ENCODE measurements at regions not wholly inside any gene's neighbourhood (a gene's known extent, or its start where the extent isn't known, plus 50 kb on each side); places are given as distances from the start of the nearest gene placed in this dataset.

GRCh38 chr18:76203552-76203951, 291.5 kb downstream of the ZNF516 start:
- WGBS = 77% methylated on average over 6 of the region's 6 CpGs
- DNase-seq (ENCODE audit: extremely low spot score) = no peak
- no peak overlapping the region for H3K4me3 ChIP-seq (ENCODE audit: low read depth, low read length)
- H3K36me3 ChIP-seq (ENCODE audit: insufficient read depth) = no peaks in the 10 kb centered on the region
- H3K27ac ChIP-seq (ENCODE audit: low read depth) = no peak overlapping the region
- H3K4me1 ChIP-seq (ENCODE audit: insufficient read depth) = no peaks in the 10 kb centered on the region

GRCh38 chr18:76202322-76202721, 292.7 kb downstream of the ZNF516 start:
- no peak overlapping the region for H3K27ac ChIP-seq (ENCODE audit: low read depth)
- 85% methylated on average over 2 of the region's 2 CpGs for WGBS
- DNase-seq (ENCODE audit: extremely low spot score) = no peak
- H3K36me3 ChIP-seq (ENCODE audit: insufficient read depth) = no peaks in the 10 kb centered on the region
- H3K4me3 ChIP-seq (ENCODE audit: low read depth, low read length) = no peak overlapping the region
- H3K4me1 ChIP-seq (ENCODE audit: insufficient read depth) = no peaks in the 10 kb centered on the region

GRCh38 chr18:76195601-76196000, 299.4 kb downstream of the ZNF516 start:
- no peaks in the 10 kb centered on the region for H3K36me3 ChIP-seq (ENCODE audit: insufficient read depth)
- DNase-seq (ENCODE audit: extremely low spot score) = no peak
- no peak overlapping the region for H3K27ac ChIP-seq (ENCODE audit: low read depth)
- H3K4me1 ChIP-seq (ENCODE audit: insufficient read depth) = no peaks in the 10 kb centered on the region
- 16% methylated on average over 1 of the region's 1 CpG for WGBS
- H3K4me3 ChIP-seq (ENCODE audit: low read depth, low read length) = no peak overlapping the region

GRCh38 chr18:76188097-76188496, 306.9 kb downstream of the ZNF516 start:
- no peaks in the 10 kb centered on the region for H3K4me1 ChIP-seq (ENCODE audit: insufficient read depth)
- no peak overlapping the region for H3K27ac ChIP-seq (ENCODE audit: low read depth)
- 82% methylated on average over 1 of the region's 1 CpG for WGBS
- DNase-seq (ENCODE audit: extremely low spot score) = no peak
- H3K4me3 ChIP-seq (ENCODE audit: low read depth, low read length) = no peak overlapping the region
- H3K36me3 ChIP-seq (ENCODE audit: insufficient read depth) = no peaks in the 10 kb centered on the region

GRCh38 chr18:76179257-76179656, 315.8 kb downstream of the ZNF516 start:
- Histone ChIP-seq H3K36me3 (ENCODE audit: insufficient read depth) (no peaks in the 10 kb centered on the region), H3K4me1 (ENCODE audit: insufficient read depth) (no peaks in the 10 kb centered on the region), H3K27ac (ENCODE audit: low read depth) (no peak overlapping the region), H3K4me3 (ENCODE audit: low read depth, low read length) (no peak overlapping the region)
- 50% methylated on average over 2 of the region's 2 CpGs for WGBS
- DNase-seq (ENCODE audit: extremely low spot score) = no peak

- DNase-seq (ENCODE audit: extremely low spot score) = no peak
- no peaks in the 10 kb centered on the region for H3K4me1 ChIP-seq (ENCODE audit: insufficient read depth)
- no peak overlapping the region for H3K4me3 ChIP-seq (ENCODE audit: low read depth, low read length)
- 93% methylated on average over 1 of the region's 1 CpG for WGBS
- no peak overlapping the region for H3K27ac ChIP-seq (ENCODE audit: low read depth)
- H3K36me3 ChIP-seq (ENCODE audit: insufficient read depth) = no peaks in the 10 kb centered on the region
Measured at GRCh38 chr18:76177160-76177559, 317.9 kb downstream of the ZNF516 start.

- Histone ChIP-seq H3K27ac (ENCODE audit: low read depth) (no peak overlapping the region), H3K4me1 (ENCODE audit: insufficient read depth) (no peaks in the 10 kb centered on the region), H3K4me3 (ENCODE audit: low read depth, low read length) (no peak overlapping the region), H3K36me3 (ENCODE audit: insufficient read depth) (no peaks in the 10 kb centered on the region)
- no peak for DNase-seq (ENCODE audit: extremely low spot score)
- 94% methylated on average over 2 of the region's 2 CpGs for WGBS
Measured at GRCh38 chr18:76174451-76174850, 320.6 kb downstream of the ZNF516 start.

- DNase-seq (ENCODE audit: extremely low spot score) = no peak
- Histone ChIP-seq H3K36me3 (ENCODE audit: insufficient read depth) (no peaks in the 10 kb centered on the region), H3K4me1 (ENCODE audit: insufficient read depth) (no peaks in the 10 kb centered on the region), H3K27ac (ENCODE audit: low read depth) (no peak overlapping the region), H3K4me3 (ENCODE audit: low read depth, low read length) (no peak overlapping the region)
- WGBS = 91% methylated on average over 6 of the region's 6 CpGs
Measured at GRCh38 chr18:76169733-76170132, 325.3 kb downstream of the ZNF516 start.

- H3K36me3 ChIP-seq (ENCODE audit: insufficient read depth) = no peaks in the 10 kb centered on the region
- no peak overlapping the region for H3K4me3 ChIP-seq (ENCODE audit: low read depth, low read length)
- DNase-seq (ENCODE audit: extremely low spot score) = no peak
- WGBS = 45% methylated on average over 12 of the region's 12 CpGs
- no peaks in the 10 kb centered on the region for H3K4me1 ChIP-seq (ENCODE audit: insufficient read depth)
- H3K27ac ChIP-seq (ENCODE audit: low read depth) = no peak overlapping the region
Measured at GRCh38 chr18:76167845-76168621, 327.0 kb downstream of the ZNF516 start.

- no peak for DNase-seq (ENCODE audit: extremely low spot score)
- 81% methylated on average over 6 of the region's 6 CpGs for WGBS
- Histone ChIP-seq H3K4me1 (ENCODE audit: insufficient read depth) (no peaks in the 10 kb centered on the region), H3K4me3 (ENCODE audit: low read depth, low read length) (no peak overlapping the region), H3K36me3 (ENCODE audit: insufficient read depth) (no peaks in the 10 kb centered on the region), H3K27ac (ENCODE audit: low read depth) (no peak overlapping the region)
Measured at GRCh38 chr18:76167410-76167809, 327.6 kb downstream of the ZNF516 start.

- H3K4me1 ChIP-seq (ENCODE audit: insufficient read depth) = no peaks in the 10 kb centered on the region
- H3K4me3 ChIP-seq (ENCODE audit: low read depth, low read length) = no peak overlapping the region
- no peaks in the 10 kb centered on the region for H3K36me3 ChIP-seq (ENCODE audit: insufficient read depth)
- WGBS = 95% methylated on average over 7 of the region's 7 CpGs
- DNase-seq (ENCODE audit: extremely low spot score) = no peak
- H3K27ac ChIP-seq (ENCODE audit: low read depth) = no peak overlapping the region
Measured at GRCh38 chr18:76162886-76163285, 332.2 kb downstream of the ZNF516 start.

- WGBS = 96% methylated on average over 1 of the region's 1 CpG
- no peaks in the 10 kb centered on the region for H3K36me3 ChIP-seq (ENCODE audit: insufficient read depth)
- H3K27ac ChIP-seq (ENCODE audit: low read depth) = no peak overlapping the region
- no peak for DNase-seq (ENCODE audit: extremely low spot score)
- no peak overlapping the region for H3K4me3 ChIP-seq (ENCODE audit: low read depth, low read length)
- no peaks in the 10 kb centered on the region for H3K4me1 ChIP-seq (ENCODE audit: insufficient read depth)
Measured at GRCh38 chr18:76161983-76162382, 333.1 kb downstream of the ZNF516 start.

- Histone ChIP-seq H3K27ac (ENCODE audit: low read depth) (no peak overlapping the region), H3K4me1 (ENCODE audit: insufficient read depth) (no peaks in the 10 kb centered on the region)
Measured at GRCh38 chr18:76153691-76154090, 341.4 kb downstream of the ZNF516 start.

GRCh38 chr18:76149734-76150133, 345.3 kb downstream of the ZNF516 start:
- 87% methylated on average over 7 of the region's 7 CpGs for WGBS
- no peak overlapping the region for H3K27ac ChIP-seq (ENCODE audit: low read depth)
- no peak overlapping the region for H3K4me3 ChIP-seq (ENCODE audit: low read depth, low read length)

More at GRCh38 chr18:76153691-76154090, 341.4 kb downstream of the ZNF516 start:
- DNase-seq (ENCODE audit: extremely low spot score) = no peak
- no peak overlapping the region for H3K4me3 ChIP-seq (ENCODE audit: low read depth, low read length)
- H3K36me3 ChIP-seq (ENCODE audit: insufficient read depth) = no peaks in the 10 kb centered on the region
- 88% methylated on average over 17 of the region's 17 CpGs for WGBS

More at GRCh38 chr18:76149734-76150133, 345.3 kb downstream of the ZNF516 start:
- Histone ChIP-seq H3K36me3 (ENCODE audit: insufficient read depth) (no peaks in the 10 kb centered on the region), H3K4me1 (ENCODE audit: insufficient read depth) (no peaks in the 10 kb centered on the region)
- no peak for DNase-seq (ENCODE audit: extremely low spot score)

All from urinary bladder (tissue), 3 donors.